Heart right ventricle (tissue), 16 donors: ENCODE measurements at regions not wholly inside any gene's neighbourhood (a gene's known extent, or its start where the extent isn't known, plus 50 kb on each side); places are given as distances from the start of the nearest gene placed in this dataset.

Experiments
- ATAC-seq, 8 donors: fragments of 200-7000 bp; cut with Tn5 transposase; one replicate each; pipeline ENCODE4 v1.9.1; 2020; ENCODE audit warnings: mild to moderate bottlenecking in 8 of 8, moderate library complexity in 8 of 8, moderate number of reproducible peaks in 1 of 8
- DNase-seq, 2 donors: peaks; one replicate each; pipeline ENCODE4 v3.0.0-alpha.2; 2020
- H3K27ac ChIP-seq, 10 donors: fragments of 200-600 bp; sonication (generic) in 2 of 10; one replicate each; pipeline versions ENCODE4 v1.5.0 to v1.8.0; 2020 to 2022; ENCODE audit warnings: mild to moderate bottlenecking in 3 of 10
- H3K27me3 ChIP-seq, 7 donors: fragments of 200-600 bp; one replicate each; pipeline ENCODE4 v1.8.0; 2021 to 2022; ENCODE audit warnings: mild to moderate bottlenecking in 2 of 7
- H3K36me3 ChIP-seq, 9 donors: fragments of 200-600 bp; sonication (generic) in 1 of 9; one replicate each; pipeline versions ENCODE4 v1.5.0 to v1.8.0; 2020 to 2022; ENCODE audit warnings: mild to moderate bottlenecking in 2 of 9
- H3K4me1 ChIP-seq, 9 donors: fragments of 200-600 bp; sonication (generic) in 1 of 9; one replicate each; pipeline versions ENCODE4 v1.5.0 to v1.8.0; 2020 to 2022; ENCODE audit warnings: mild to moderate bottlenecking in 4 of 9
- H3K4me3 ChIP-seq, 10 donors: fragments of 200-600 bp; sonication (generic) in 2 of 10; one replicate each; pipeline versions ENCODE4 v1.5.0 to v1.8.0; 2020 to 2022; ENCODE audit warnings: mild to moderate bottlenecking in 7 of 10, moderate library complexity in 2 of 10
- H3K9me3 ChIP-seq, 11 donors: fragments of 200-600 bp in 10 of 11; sonication (generic) in 2 of 11; one replicate each; pipeline versions ENCODE4 v1.5.0 to v1.8.0; 2013 to 2022; ENCODE audit warnings: mild to moderate bottlenecking in 2 of 11, control low read depth in 1 of 11, moderate library complexity in 1 of 11
- CTCF ChIP-seq, 9 donors: fragments of 200-600 bp; sonication (generic) in 2 of 9; IDR thresholded peaks; one replicate each; pipeline versions ENCODE4 v1.5.0 to v1.8.0; 2021 to 2022; ENCODE audit warnings: antibody characterized with exemption in 9 of 9, mild to moderate bottlenecking in 5 of 9, moderate library complexity in 1 of 9
- WGBS, 2 donors: extraction: QIAGEN DNeasy Blood & Tissue Kit; methylation state at CpG; one replicate each; pipeline ENCODE4 v1.1.7; 2013; ENCODE audit warnings: inconsistent platforms in 1 of 2; 5-methylcytosine and 5-hydroxymethylcytosine counted together
- intact Hi-C, 10 donors: fragments of 100-400 bp; cut with DNase I; formaldehyde crosslinking; loops; one replicate each; pipeline versions ENCODE4 v1.11.1 to v1.14.2; 2022
- donor health status: Arrhythmogenic right ventricular cardiomyopathy.
- donor health status: ischemic (EF 13 %, LVEDD 7.1; RV severe dilation, severe dysfunction).
- donor health status: healthy with polysubstance abuse.
- donor health status: DM: no; HTN: yes; CAD: no.
- donor health status: DM: no; HTN: no; CAD: no.
- donor health status: ischemic (EF 25% LVEDD 6.9; RV normal size, moderate dysfunction).
- donor health status: ischemic (EF 25% LVEDD 5.7; RV mildly dilated, moderate dysfunction).
- donor health status: healthy.
- donor health status: DM: yes; HTN: yes; CAD: no.
- donor health status: Ischemic cardiomyopathy.
- donor health status: ischemic (EF 35%, LVEDD 5.7; RV mildly dilated, moderate dysfunction).
- donor health status: nonischemic (EF 11% LVEDD 7.7; RV severe dilation, severe dysfunction).
- donor health status: DM: yes; HTN: yes; CAD: no.
- donor health status: PGD.
- donor health status: ischemic (EF 29% LVEDD 5.4; RV normal size, mild dysfunction).
- donor health status: nonischemic (EF 23%, LVEDD 6.1; RV moderate dilation, normal function).

DNA sequence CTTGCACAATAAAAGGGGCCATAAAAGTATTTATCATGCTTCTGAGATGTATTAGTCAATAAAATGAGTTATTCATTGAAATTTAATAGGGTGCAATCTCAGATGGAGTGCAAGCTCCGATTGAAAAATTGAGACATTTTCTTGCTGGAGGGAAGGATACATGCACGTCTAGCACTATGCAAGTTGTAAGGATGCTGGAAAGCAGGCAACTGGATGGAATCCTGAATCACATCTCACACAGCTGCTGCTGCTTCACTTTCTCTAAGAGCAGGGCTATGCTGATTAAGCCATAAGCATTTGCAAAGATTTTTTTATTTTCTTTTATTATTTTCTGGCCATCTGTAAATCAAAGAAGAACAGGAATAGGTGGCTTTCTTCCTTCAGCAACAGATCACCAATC is 308.8 kb upstream of the EPHA7 start:
- H3K27me3 ChIP-seq, result no peaks in the 10 kb centered on the region
- no peak for TF ChIP-seq CTCF (IDR thresholded peaks at IDR 0.05)
- intact Hi-C loops, result no loop called here
- ATAC-seq (no peak), DNase-seq (no peak)
- H3K4me1 ChIP-seq, result no peaks in the 10 kb centered on the region
- 58% methylated on average over 2 of the region's 2 CpGs for WGBS, 2 donors
- H3K27ac ChIP-seq, result no peak overlapping the region
- no peak overlapping the region for H3K4me3 ChIP-seq
- H3K36me3 ChIP-seq, result no peaks in the 10 kb centered on the region
- H3K9me3 ChIP-seq, result no peaks in the 10 kb centered on the region

DNA sequence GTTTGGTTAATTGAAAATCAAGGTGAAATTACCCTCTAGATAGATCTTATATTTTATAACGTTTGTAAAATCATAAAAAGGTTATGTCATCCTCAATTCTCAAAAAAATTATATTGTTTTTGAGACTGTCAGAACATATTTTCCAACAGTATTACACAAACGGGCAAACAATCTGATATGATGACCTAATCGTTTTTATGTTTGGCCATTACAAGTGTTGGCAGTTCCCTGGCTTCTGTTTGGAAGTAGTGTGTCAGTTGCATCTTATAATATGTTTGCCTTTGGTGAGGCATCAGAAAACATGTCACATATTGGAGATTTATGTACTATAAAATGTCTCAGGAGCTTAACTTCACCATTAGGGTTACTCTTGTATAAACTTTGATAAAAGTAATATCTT is 308.1 kb upstream of the EPHA7 start:
- H3K36me3 ChIP-seq, result no peaks in the 10 kb centered on the region
- TF ChIP-seq CTCF (IDR thresholded peaks at IDR 0.05), result no peak
- H3K4me1 ChIP-seq, result no peaks in the 10 kb centered on the region
- no peak overlapping the region for H3K4me3 ChIP-seq
- H3K27ac ChIP-seq, result no peak overlapping the region
- no peaks in the 10 kb centered on the region for H3K9me3 ChIP-seq
- DNase-seq (no peak), ATAC-seq (no peak)
- H3K27me3 ChIP-seq, result no peaks in the 10 kb centered on the region
- 50 to 53% methylated on average over 3 of the region's 3 CpGs for WGBS, 2 donors
- intact Hi-C loops, result no loop called here

- TF ChIP-seq CTCF (IDR thresholded peaks at IDR 0.05), result peak in 8 of 9 donors; percentile 8 to 41 (median 39)
- Histone ChIP-seq H3K4me1 (no peaks in the 10 kb centered on the region), H3K4me3 (no peak overlapping the region), H3K27me3 (no peaks in the 10 kb centered on the region), H3K36me3 (no peaks in the 10 kb centered on the region), H3K27ac (no peak overlapping the region), H3K9me3 (peaks cover 0 to 3% (median 0%) of the 10 kb centered on the region in 11 donors)
- ATAC-seq (no peak), DNase-seq (no peak)
- WGBS, 2 donors, result 80% methylated on average over 3 of the region's 3 CpGs
- intact Hi-C loops, result no loop called here
Observed at GRCh38 chr6:93721386-93722048, 302.2 kb upstream of the EPHA7 start.

DNA sequence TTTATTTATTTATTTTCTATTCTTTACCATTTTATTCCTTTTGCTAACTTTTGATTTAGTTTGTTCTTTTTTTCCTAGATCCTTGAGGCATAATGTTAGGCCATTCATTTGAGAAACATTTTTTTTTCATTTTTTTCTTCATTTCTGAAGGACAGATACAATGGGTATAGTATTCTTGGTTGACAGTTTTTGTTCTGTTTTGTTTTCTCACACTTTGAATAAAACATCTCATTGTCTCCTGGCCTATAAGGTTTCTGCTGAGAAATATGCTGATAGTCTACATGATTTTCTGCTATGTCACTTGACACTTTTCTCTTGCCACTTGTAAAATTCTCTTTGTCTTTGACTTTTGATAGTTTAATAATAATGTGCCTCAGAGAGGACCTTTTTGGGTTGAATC is 294.6 kb upstream of the EPHA7 start:
- H3K27me3 ChIP-seq, result no peaks in the 10 kb centered on the region
- no peaks in the 10 kb centered on the region for H3K4me1 ChIP-seq
- no peak overlapping the region for H3K4me3 ChIP-seq
- intact Hi-C loops, result loop anchor here in 1 of 10 donors (2.0 kb wide), 1 partner anchor 15 kb away; no protein-coding TSS in a partner anchor
- no peaks in the 10 kb centered on the region for H3K36me3 ChIP-seq
- H3K27ac ChIP-seq, result no peak overlapping the region
- no peak for TF ChIP-seq CTCF (IDR thresholded peaks at IDR 0.05)
- ATAC-seq (no peak), DNase-seq (no peak)
- peaks cover 0 to 66% (median 27%) of the 10 kb centered on the region in 11 donors for H3K9me3 ChIP-seq
